Activated CD8-positive, alpha-beta memory T cell treated with anti-CD3 and anti-CD28 coated beads for 48 hours (primary cell): ENCODE measurements at regions not wholly inside any gene's neighbourhood (a gene's known extent, or its start where the extent isn't known, plus 50 kb on each side); places are given as distances from the start of the nearest gene placed in this dataset.
"Not testable (repeated sequence)": the region's sequence is repeated elsewhere in the genome, so short reads cannot be mapped to it uniquely, and the experiment has no call there.

Experiments used
- DNase-seq, 3 experiments: peaks; one replicate each; pipeline ENCODE4 v3.0.0-alpha.2; 2020; ENCODE audit warnings: low read depth in 2 of 3, low spot score in 2 of 3

GRCh38 chr15:62363913-62364312 lies 198.8 kb upstream of the C2CD4B start:
- no peak for DNase-seq

GRCh38 chr15:62365795-62366442 lies 200.8 kb upstream of the C2CD4B start:
- DNase-seq: no peak

GRCh38 chr15:62369454-62369853 lies 204.4 kb upstream of the C2CD4B start:
- no peak for DNase-seq

- DNase-seq: not testable (repeated sequence)
Measured at GRCh38 chr15:62371683-62372082, 206.6 kb upstream of the C2CD4B start.

- DNase-seq: no peak
Measured at GRCh38 chr15:62377736-62378480, 212.8 kb upstream of the C2CD4B start.

GRCh38 chr15:62378772-62379498 lies 213.8 kb upstream of the C2CD4B start:
- DNase-seq: no peak

GRCh38 chr15:62380011-62380410 lies 214.9 kb upstream of the C2CD4B start:
- no peak for DNase-seq

- DNase-seq: no peak
Measured at GRCh38 chr15:62382046-62382445, 217.0 kb upstream of the C2CD4B start.

GRCh38 chr15:62389885-62390790 lies 225.1 kb upstream of the C2CD4B start, which contains the start of gene TLN2:
Gene TLN2 (plus strand): TSS chr15:62390550.
- DNase-seq: peak; percentile 38 to 50 (median 47)

- DNase-seq: peak in 2 of 3 experiments; percentile 0 to 21
Measured at GRCh38 chr15:62390791-62391640, 225.9 kb upstream of the C2CD4B start.

- peak; percentile 7 to 15 (median 7) for DNase-seq
Measured at GRCh38 chr15:62391641-62392262, 226.7 kb upstream of the C2CD4B start.

GRCh38 chr15:62392376-62392775 lies 227.3 kb upstream of the C2CD4B start:
- DNase-seq: no peak

GRCh38 chr15:62393196-62393595 lies 228.1 kb upstream of the C2CD4B start:
- DNase-seq: no peak

GRCh38 chr15:62394079-62394478 lies 229.0 kb upstream of the C2CD4B start:
- no peak for DNase-seq

- DNase-seq: no peak
Measured at GRCh38 chr15:62400778-62401177, 235.7 kb upstream of the C2CD4B start.

- DNase-seq: no peak
Measured at GRCh38 chr15:62402687-62403086, 237.6 kb upstream of the C2CD4B start.

- no peak for DNase-seq
Measured at GRCh38 chr15:62403164-62403809, 238.2 kb upstream of the C2CD4B start.

- no peak for DNase-seq
Measured at GRCh38 chr15:62404194-62404985, 239.3 kb upstream of the C2CD4B start.
